ENCODE measurements at regions not wholly inside any gene's neighbourhood (a gene's known extent, or its start where the extent isn't known, plus 50 kb on each side); places are given as distances from the start of the nearest gene placed in this dataset.

DNA sequence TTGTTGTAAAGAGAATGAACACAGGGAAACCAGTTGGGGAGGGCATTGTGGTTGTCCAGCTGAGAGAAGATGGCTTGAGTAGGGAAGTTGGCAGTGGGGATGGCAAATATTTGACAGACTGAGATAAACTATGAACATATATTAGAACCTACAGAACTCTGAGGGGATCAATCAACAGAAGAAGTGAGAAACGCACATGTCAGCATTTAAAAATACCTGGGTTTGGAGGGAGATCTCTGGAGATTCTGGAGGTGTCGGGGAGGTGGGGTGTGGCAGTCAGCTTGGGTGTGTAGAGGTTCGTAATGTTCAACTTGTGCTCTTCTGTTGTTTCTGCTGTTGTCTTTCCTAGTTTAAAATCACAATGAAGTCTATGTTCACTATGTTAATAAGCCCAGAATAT lies 517.8 kb downstream of the AACS start:
- Mint-ChIP-seq H3K36me3 (ENCODE audit: low read depth) (no peaks in the 10 kb centered on the region), H3K27me3 (no peaks in the 10 kb centered on the region), H3K27ac (no peak overlapping the region), H3K4me3 (no peak overlapping the region), H3K4me1 (no peaks in the 10 kb centered on the region), H3K9me3 (peaks cover 19% of the 10 kb centered on the region)
- ATAC-seq (ENCODE audit: low read depth) (no peak), DNase-seq (no peak)
- TF ChIP-seq, protein P1, sequence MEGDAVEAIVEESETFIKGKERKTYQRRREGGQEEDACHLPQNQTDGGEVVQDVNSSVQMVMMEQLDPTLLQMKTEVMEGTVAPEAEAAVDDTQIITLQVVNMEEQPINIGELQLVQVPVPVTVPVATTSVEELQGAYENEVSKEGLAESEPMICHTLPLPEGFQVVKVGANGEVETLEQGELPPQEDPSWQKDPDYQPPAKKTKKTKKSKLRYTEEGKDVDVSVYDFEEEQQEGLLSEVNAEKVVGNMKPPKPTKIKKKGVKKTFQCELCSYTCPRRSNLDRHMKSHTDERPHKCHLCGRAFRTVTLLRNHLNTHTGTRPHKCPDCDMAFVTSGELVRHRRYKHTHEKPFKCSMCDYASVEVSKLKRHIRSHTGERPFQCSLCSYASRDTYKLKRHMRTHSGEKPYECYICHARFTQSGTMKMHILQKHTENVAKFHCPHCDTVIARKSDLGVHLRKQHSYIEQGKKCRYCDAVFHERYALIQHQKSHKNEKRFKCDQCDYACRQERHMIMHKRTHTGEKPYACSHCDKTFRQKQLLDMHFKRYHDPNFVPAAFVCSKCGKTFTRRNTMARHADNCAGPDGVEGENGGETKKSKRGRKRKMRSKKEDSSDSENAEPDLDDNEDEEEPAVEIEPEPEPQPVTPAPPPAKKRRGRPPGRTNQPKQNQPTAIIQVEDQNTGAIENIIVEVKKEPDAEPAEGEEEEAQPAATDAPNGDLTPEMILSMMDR (IDR thresholded peaks at IDR 0.05): no peak
- ChIA-PET POLR2A (no interaction called here), CTCF (no interaction called here)
- intact Hi-C loops (cut with micrococcal nuclease): no loop called here

DNA sequence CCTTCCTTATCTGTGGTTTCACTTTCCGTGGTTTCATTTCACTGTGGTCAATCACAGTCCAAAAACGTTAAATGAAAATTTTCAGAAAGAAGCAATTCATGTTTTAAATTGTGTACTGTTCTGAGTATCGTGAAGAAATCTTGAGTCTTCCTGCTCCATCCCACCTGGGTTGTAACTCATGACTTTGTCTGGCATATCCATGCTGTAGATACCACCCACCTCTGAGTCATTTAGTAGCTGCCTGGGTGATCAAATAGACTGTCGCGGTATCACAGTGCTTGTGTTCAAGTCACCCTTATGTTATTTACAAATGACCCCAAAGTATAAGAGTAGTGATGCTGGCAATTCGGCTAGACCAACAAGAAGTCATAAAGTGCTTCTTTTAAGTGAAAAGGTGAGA lies 521.2 kb downstream of the AACS start:
- DNase-seq (no peak), ATAC-seq (ENCODE audit: low read depth) (no peak)
- TF ChIP-seq, protein P1 (IDR thresholded peaks at IDR 0.05): no peak
- POLR2A ChIA-PET: no interaction called here
- intact Hi-C loops (cut with micrococcal nuclease): no loop called here
- Mint-ChIP-seq H3K36me3 (ENCODE audit: low read depth) (no peaks in the 10 kb centered on the region), H3K4me1 (no peaks in the 10 kb centered on the region), H3K27me3 (no peaks in the 10 kb centered on the region), H3K27ac (no peak overlapping the region), H3K9me3 (peaks cover under 1% of the 10 kb centered on the region), H3K4me3 (no peak overlapping the region)
- CTCF ChIA-PET: no interaction called here

DNA sequence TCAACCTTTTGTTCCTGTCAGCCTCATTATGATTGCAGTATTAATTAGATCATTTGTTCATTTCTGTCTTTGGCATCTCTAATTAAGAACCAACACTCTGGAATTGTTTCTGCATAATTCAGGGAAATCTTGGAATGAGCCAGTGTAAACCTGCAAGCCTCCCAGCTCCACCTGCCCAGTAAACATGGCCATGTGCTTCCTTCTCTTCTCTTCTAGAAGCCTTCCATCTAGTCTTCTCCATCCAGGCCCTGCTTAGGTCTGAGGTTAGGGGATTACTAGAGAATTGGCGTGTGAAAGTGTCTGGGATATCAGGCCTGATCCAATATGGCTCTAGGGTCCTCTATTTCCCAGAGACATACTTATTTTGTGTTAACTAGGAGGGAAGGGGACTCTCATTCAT lies 528.0 kb downstream of the AACS start:
- no peaks in the 10 kb centered on the region for H3K27me3 Mint-ChIP-seq
- POLR2A ChIA-PET: no interaction called here
- peaks cover 6% of the 10 kb centered on the region for H3K9me3 Mint-ChIP-seq
- DNase-seq (no peak), ATAC-seq (ENCODE audit: low read depth) (no peak)
- H3K27ac Mint-ChIP-seq: no peak overlapping the region
- CTCF ChIA-PET: no interaction called here
- no peaks in the 10 kb centered on the region for H3K4me1 Mint-ChIP-seq
- H3K4me3 Mint-ChIP-seq: no peak overlapping the region
- no peaks in the 10 kb centered on the region for H3K36me3 Mint-ChIP-seq (ENCODE audit: low read depth)
- intact Hi-C loops (cut with micrococcal nuclease): no loop called here
- TF ChIP-seq, protein P1 (IDR thresholded peaks at IDR 0.05): no peak

DNA sequence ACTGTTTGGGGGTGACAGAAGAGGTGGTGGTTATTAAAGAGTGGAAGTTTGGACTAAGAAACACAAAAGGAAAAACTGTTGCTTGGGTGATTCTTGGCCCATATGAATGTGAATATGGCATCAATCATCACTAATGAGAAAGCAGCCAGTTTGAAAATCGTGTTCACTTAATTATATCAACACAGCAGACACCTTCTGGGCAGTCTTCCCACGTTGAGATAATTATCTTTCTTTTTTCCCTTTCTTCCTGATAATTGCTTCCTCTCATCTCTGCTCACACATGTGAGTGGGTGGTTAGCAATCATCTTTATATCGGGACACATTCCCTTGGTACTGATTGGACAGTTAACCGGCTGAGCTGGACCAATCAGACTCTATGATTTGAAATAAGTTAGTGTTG lies 539.7 kb downstream of the AACS start:
- ChIA-PET POLR2A (no interaction called here), CTCF (no interaction called here)
- intact Hi-C loops (cut with micrococcal nuclease): no loop called here
- Mint-ChIP-seq H3K27ac (no peak overlapping the region), H3K36me3 (ENCODE audit: low read depth) (no peaks in the 10 kb centered on the region), H3K9me3 (peaks cover 5% of the 10 kb centered on the region), H3K4me1 (no peaks in the 10 kb centered on the region), H3K27me3 (no peaks in the 10 kb centered on the region), H3K4me3 (no peak overlapping the region)
- TF ChIP-seq, protein P1 (IDR thresholded peaks at IDR 0.05): no peak
- ATAC-seq (ENCODE audit: low read depth) (no peak), DNase-seq (no peak)

DNA sequence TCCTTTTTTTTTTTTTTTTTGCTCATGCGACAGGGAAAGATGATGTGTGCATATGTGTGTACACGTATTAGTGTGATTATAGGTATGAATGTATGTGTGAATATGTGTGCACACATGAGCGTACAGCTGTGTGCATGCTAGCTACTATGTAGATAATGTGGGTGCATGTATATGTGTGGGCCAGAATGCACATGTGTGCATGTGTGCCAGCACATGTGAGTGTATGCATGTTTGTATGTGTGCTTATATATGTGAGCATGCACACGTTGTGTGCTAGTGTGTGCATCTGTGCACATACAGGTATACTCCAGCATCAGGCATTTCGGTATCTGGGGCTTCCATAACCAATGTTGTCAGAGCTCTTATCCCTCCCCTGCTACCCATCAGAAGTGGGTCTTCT lies 541.1 kb downstream of the AACS start:
- Mint-ChIP-seq H3K36me3 (ENCODE audit: low read depth) (no peaks in the 10 kb centered on the region), H3K27ac (no peak overlapping the region), H3K9me3 (peaks cover 5% of the 10 kb centered on the region), H3K4me1 (no peaks in the 10 kb centered on the region), H3K27me3 (no peaks in the 10 kb centered on the region), H3K4me3 (no peak overlapping the region)
- ChIA-PET POLR2A (no interaction called here), CTCF (no interaction called here)
- no peak for ATAC-seq (ENCODE audit: low read depth)
- TF ChIP-seq, protein P1 (IDR thresholded peaks at IDR 0.05): no peak
- intact Hi-C loops (cut with micrococcal nuclease): no loop called here
- no peak for DNase-seq

Measured in activated B cell treated with CpG ODN at 0.5 μM for 24 hours (primary cell).